ENCODE measurements at regions not wholly inside any gene's neighbourhood (a gene's known extent, or its start where the extent isn't known, plus 50 kb on each side); places are given as distances from the start of the nearest gene placed in this dataset.
A peak's percentile ranks its signal among the peaks of the same experiment; 100 is the strongest.
"Not testable (repeated sequence)": the region's sequence is repeated elsewhere in the genome, so short reads cannot be mapped to it uniquely, and the experiment has no call there.

GRCh38 chr12:53872367-53872766 is 66.3 kb upstream of the HOXC13 start:
- Mint-ChIP-seq H3K36me3 (no peaks in the 10 kb centered on the region), H3K4me1 (no peaks in the 10 kb centered on the region), H3K27me3 (peaks cover 5% of the 10 kb centered on the region), H3K27ac (peak overlapping the region in 1 of 3 donors; percentile 71), H3K4me3 (no peak overlapping the region), H3K9me3 (peaks cover 0 to under 1% (median 0%) of the 10 kb centered on the region in 3 donors)

GRCh38 chr12:53877961-53878360 is 60.7 kb upstream of the HOXC13 start:
- H3K27ac Mint-ChIP-seq, H3K36me3 Mint-ChIP-seq, H3K9me3 Mint-ChIP-seq, H3K4me3 Mint-ChIP-seq, H3K4me1 Mint-ChIP-seq: not testable (repeated sequence)
- peaks cover 16% of the 10 kb centered on the region for H3K27me3 Mint-ChIP-seq

- no peaks in the 10 kb centered on the region for H3K36me3 Mint-ChIP-seq
- no peaks in the 10 kb centered on the region for H3K4me1 Mint-ChIP-seq
- H3K27me3 Mint-ChIP-seq: peaks cover 3% of the 10 kb centered on the region
- no peak overlapping the region for H3K27ac Mint-ChIP-seq
- H3K9me3 Mint-ChIP-seq: no peaks in the 10 kb centered on the region
- H3K4me3 Mint-ChIP-seq: no peak overlapping the region
These were observed 51.6 kb upstream of the HOXC13 start for GRCh38 chr12:53887006-53887405.

- no peak overlapping the region for H3K4me3 Mint-ChIP-seq
- H3K27ac Mint-ChIP-seq: no peak overlapping the region
- H3K36me3 Mint-ChIP-seq: peaks cover 2% of the 10 kb centered on the region
- no peaks in the 10 kb centered on the region for H3K9me3 Mint-ChIP-seq
- no peaks in the 10 kb centered on the region for H3K4me1 Mint-ChIP-seq
- peaks cover 3% of the 10 kb centered on the region for H3K27me3 Mint-ChIP-seq
These were observed 50.8 kb upstream of the HOXC13 start for GRCh38 chr12:53887881-53888280.

Measured in IgD-negative memory B cell (primary cell).